HepG2 (cell line): ENCODE measurements at regions not wholly inside any gene's neighbourhood (a gene's known extent, or its start where the extent isn't known, plus 50 kb on each side); places are given as distances from the start of the nearest gene placed in this dataset.

Experiments used
- AHDC1 ChIP-seq: sonication (generic); formaldehyde crosslinking; IDR thresholded peaks from 2 replicates; pipeline ENCODE4 v1.5.1; 2020; ENCODE audit warnings: mild to moderate bottlenecking, missing genetic modification reagents, borderline replicate concordance
- BRCA1 ChIP-seq: sonication (generic); formaldehyde crosslinking; IDR thresholded peaks from 2 replicates; pipeline ENCODE4 v1.4.0; 2020; ENCODE audit warnings: missing genetic modification reagents
- FOXO1 ChIP-seq: sonication (generic); formaldehyde crosslinking; IDR thresholded peaks from 2 replicates; pipeline ENCODE4 v1.4.0; 2020; ENCODE audit warnings: missing genetic modification reagents
- JUN ChIP-seq: sonication (generic); formaldehyde crosslinking; IDR thresholded peaks from 2 replicates; pipeline ENCODE4 v1.4.0; 2020; ENCODE audit warnings: mild to moderate bottlenecking, missing genetic modification reagents
- MTA1 ChIP-seq: sonication (generic); formaldehyde crosslinking; IDR thresholded peaks from 2 replicates; pipeline ENCODE4 v1.4.0; 2020; ENCODE audit warnings: missing genetic modification reagents, mild to moderate bottlenecking, borderline replicate concordance
- MYPOP ChIP-seq: sonication (generic); formaldehyde crosslinking; IDR thresholded peaks from 2 replicates; pipeline ENCODE4 v1.8.1; 2023; ENCODE audit warnings: mild to moderate bottlenecking, moderate library complexity, missing genetic modification reagents
- NFATC3 ChIP-seq: sonication (generic); formaldehyde crosslinking; IDR thresholded peaks from 2 replicates; pipeline ENCODE4 v1.5.1; 2020; ENCODE audit warnings: mild to moderate bottlenecking, missing genetic modification reagents
- NFE2L2 ChIP-seq: fragments of 150-350 bp; IDR thresholded peaks from 2 replicates; pipeline ENCODE4 v1.6.1; 2014; ENCODE audit warnings: low read length
- NFKBIZ ChIP-seq: IDR thresholded peaks from 2 replicates; pipeline ENCODE4 v1.6.1; 2018; ENCODE audit warnings: missing genetic modification reagents, missing compliant biosample characterization
- RCOR2 ChIP-seq: IDR thresholded peaks from 2 replicates; pipeline ENCODE4 v1.6.1; 2016; ENCODE audit warnings: missing biosample characterization, missing genetic modification reagents
- RFXANK ChIP-seq: IDR thresholded peaks from 2 replicates; pipeline ENCODE4 v1.6.1; 2016
- RFXAP ChIP-seq: sonication (generic); formaldehyde crosslinking; IDR thresholded peaks from 2 replicates; pipeline ENCODE4 v1.4.0; 2020; ENCODE audit warnings: missing genetic modification reagents, borderline replicate concordance
- SMAD3 ChIP-seq: sonication (generic); formaldehyde crosslinking; IDR thresholded peaks from 2 replicates; pipeline ENCODE4 v1.4.0; 2020; ENCODE audit warnings: missing genetic modification reagents
- SP140L ChIP-seq: sonication (generic); formaldehyde crosslinking; IDR thresholded peaks from 2 replicates; pipeline ENCODE4 v1.4.0; 2020; ENCODE audit warnings: missing genetic modification reagents, borderline replicate concordance
- SP2 ChIP-seq: sonication (generic); formaldehyde crosslinking; IDR thresholded peaks from 2 replicates; pipeline ENCODE4 v1.5.1; 2020; ENCODE audit warnings: mild to moderate bottlenecking, missing genetic modification reagents
- ZNF224 ChIP-seq: sonication (generic); formaldehyde crosslinking; IDR thresholded peaks from 2 replicates; pipeline ENCODE4 v1.5.0; 2020; ENCODE audit warnings: mild to moderate bottlenecking, missing genetic modification reagents
- ZNF3 ChIP-seq: IDR thresholded peaks from 2 replicates; pipeline ENCODE4 v1.7.0; 2017; ENCODE audit warnings: inconsistent platforms
- ZNF33A ChIP-seq: sonication (generic); formaldehyde crosslinking; IDR thresholded peaks from 2 replicates; pipeline ENCODE4 v1.5.1; 2020; ENCODE audit warnings: missing genetic modification reagents, mild to moderate bottlenecking, moderate library complexity, borderline replicate concordance
- ZNF724P ChIP-seq: sonication (generic); formaldehyde crosslinking; IDR thresholded peaks from 2 replicates; pipeline ENCODE4 v1.8.0; 2022; ENCODE audit warnings: missing genetic modification reagents, borderline replicate concordance
- TF ChIP-seq, protein P1 (sequence below): sonication (generic); formaldehyde crosslinking; IDR thresholded peaks from 2 replicates; pipeline ENCODE4 v1.4.0; 2020; ENCODE audit warnings: missing genetic modification reagents

- TF ChIP-seq SP140L (CRISPR knock-in tag) (no peak), ZNF33A (0 out of 2 replicates have a peak, but pooled peaks have one; percentile 92), ZNF724P (CRISPR knock-in tag) (0 out of 2 replicates have a peak, but pooled peaks have one; percentile 32), RFXAP (CRISPR knock-in tag) (peak; percentile 61), SP2 (CRISPR knock-in tag) (no peak), ZNF224 (CRISPR knock-in tag) (0 out of 2 replicates have a peak, but pooled peaks have one; percentile 39), MYPOP (peak; percentile 46; the same call in 1 of the 2 replicates), SMAD3 (CRISPR knock-in tag) (peak; percentile 41; the same call in 1 of the 2 replicates), ZNF3 (CRISPR knock-in tag) (peak; percentile 84), NFE2L2 (no peak), BRCA1 (CRISPR knock-in tag) (0 out of 2 replicates have a peak, but pooled peaks have one; percentile 79), RFXANK (0 out of 2 replicates have a peak, but pooled peaks have one; percentile 84), JUN (CRISPR knock-in tag) (no peak), FOXO1 (peak; percentile 89), NFKBIZ (CRISPR knock-in tag) (peak; percentile 54; the same call in 1 of the 2 replicates), AHDC1 (CRISPR knock-in tag) (peak; percentile 94), RCOR2 (CRISPR knock-in tag) (peak; percentile 98), NFATC3 (CRISPR knock-in tag) (peak; percentile 60; the same call in 1 of the 2 replicates), MTA1 (CRISPR knock-in tag) (peak; percentile 99)
- TF ChIP-seq, protein P1, sequence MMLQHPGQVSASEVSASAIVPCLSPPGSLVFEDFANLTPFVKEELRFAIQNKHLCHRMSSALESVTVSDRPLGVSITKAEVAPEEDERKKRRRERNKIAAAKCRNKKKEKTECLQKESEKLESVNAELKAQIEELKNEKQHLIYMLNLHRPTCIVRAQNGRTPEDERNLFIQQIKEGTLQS (CRISPR knock-in tag) = peak; percentile 42; the same call in 1 of the 2 replicates
Observed at GRCh38 chr20:50274570-50275430, 84.2 kb downstream of the CEBPB start (continued).
